Right lobe of liver (tissue), 4 donors: ENCODE measurements at regions not wholly inside any gene's neighbourhood (a gene's known extent, or its start where the extent isn't known, plus 50 kb on each side); places are given as distances from the start of the nearest gene placed in this dataset.

Experiments used
- POLR2A ChIP-seq: fragments of 450-650 bp; IDR thresholded peaks from one replicate; pipeline ENCODE4 v1.6.1; 2017; ENCODE audit warnings: antibody characterized with exemption, mild to moderate bottlenecking
- TF ChIP-seq, protein P1 (sequence below), 4 donors: fragments of 200-600 bp in 3 of 4; fragments of 450-650 bp in 1 of 4; IDR thresholded peaks; one replicate each; pipeline versions ENCODE4 v1.5.1 to v1.8.0; 2016 to 2022; ENCODE audit warnings: antibody characterized with exemption in 4 of 4, mild to moderate bottlenecking in 2 of 4
- donor health status: DM: no; HTN: no; CAD: no.
- donor health status: DM: no; HTN: no; CAD: no.
- donor health status: DM: no; HTN: yes; CAD: no.

DNA sequence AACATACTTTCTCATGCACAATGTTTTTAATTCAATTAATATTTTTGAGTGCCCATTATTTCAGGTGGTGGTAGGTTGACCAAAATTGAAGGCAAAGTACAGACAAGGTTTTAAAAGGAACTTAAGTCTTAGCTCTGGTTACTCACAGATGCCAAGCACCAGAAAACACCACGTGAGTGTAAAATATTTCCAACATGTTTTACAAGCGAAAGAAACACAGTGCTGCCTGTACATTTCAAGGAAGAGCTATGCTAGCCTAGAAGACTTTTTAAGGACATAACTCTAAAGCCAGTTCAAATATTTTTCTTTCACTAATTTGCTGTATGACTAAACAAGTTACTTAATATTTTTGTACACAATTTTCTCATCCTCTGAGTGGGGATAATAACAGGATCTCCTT, 736.4 kb upstream of the GOT2 start:
- no peak for TF ChIP-seq POLR2A
- TF ChIP-seq, protein P1, sequence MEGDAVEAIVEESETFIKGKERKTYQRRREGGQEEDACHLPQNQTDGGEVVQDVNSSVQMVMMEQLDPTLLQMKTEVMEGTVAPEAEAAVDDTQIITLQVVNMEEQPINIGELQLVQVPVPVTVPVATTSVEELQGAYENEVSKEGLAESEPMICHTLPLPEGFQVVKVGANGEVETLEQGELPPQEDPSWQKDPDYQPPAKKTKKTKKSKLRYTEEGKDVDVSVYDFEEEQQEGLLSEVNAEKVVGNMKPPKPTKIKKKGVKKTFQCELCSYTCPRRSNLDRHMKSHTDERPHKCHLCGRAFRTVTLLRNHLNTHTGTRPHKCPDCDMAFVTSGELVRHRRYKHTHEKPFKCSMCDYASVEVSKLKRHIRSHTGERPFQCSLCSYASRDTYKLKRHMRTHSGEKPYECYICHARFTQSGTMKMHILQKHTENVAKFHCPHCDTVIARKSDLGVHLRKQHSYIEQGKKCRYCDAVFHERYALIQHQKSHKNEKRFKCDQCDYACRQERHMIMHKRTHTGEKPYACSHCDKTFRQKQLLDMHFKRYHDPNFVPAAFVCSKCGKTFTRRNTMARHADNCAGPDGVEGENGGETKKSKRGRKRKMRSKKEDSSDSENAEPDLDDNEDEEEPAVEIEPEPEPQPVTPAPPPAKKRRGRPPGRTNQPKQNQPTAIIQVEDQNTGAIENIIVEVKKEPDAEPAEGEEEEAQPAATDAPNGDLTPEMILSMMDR (IDR thresholded peaks at IDR 0.05) = no peak
